Panc1 (cell line): ENCODE measurements at regions not wholly inside any gene's neighbourhood (a gene's known extent, or its start where the extent isn't known, plus 50 kb on each side); places are given as distances from the start of the nearest gene placed in this dataset.

Source experiments
- ATAC-seq: fragments of 200-7000 bp; cut with Tn5 transposase; 2 replicates; pipeline ENCODE4 v1.9.1; 2020; ENCODE audit warnings: mild to moderate bottlenecking, moderate library complexity
- BruUV-seq: library from RNA; stranded (reverse); fragments of 400-500 nt; replicated peaks from 2 replicates; lab custom pipeline; 2021; lab: Mats Ljungman, UMichigan
- CTCF ChIA-PET: fragments of 300-600 bp; sonication (Branson Sonifier 250); formaldehyde crosslinking; loops from one replicate; lab custom pipeline; 2022; ENCODE audit warnings: antibody characterized with exemption; lab: Charles Lee
- POLR2A ChIA-PET: fragments of 300-600 bp; sonication (Branson Sonifier 250); formaldehyde crosslinking; loops from one replicate; lab custom pipeline; 2022; ENCODE audit warnings: antibody characterized with exemption; lab: Charles Lee
- DNase-seq: peaks from one replicate; pipeline ENCODE4 v3.0.0-alpha.2; 2010; ENCODE audit warnings: low read depth, low spot score
- H3K27ac ChIP-seq: 2 replicates; pipeline ENCODE4 v1.5.1; 2011; ENCODE audit warnings: mild to moderate bottlenecking, low read length, inconsistent platforms
- H3K27me3 ChIP-seq: fragments of 200-500 bp; sonication (Bioruptor generic); 2 replicates; pipeline ENCODE4 v1.6.0; 2014; ENCODE audit warnings: low read length, inconsistent platforms; ENCODE audit not compliant: control insufficient read depth, insufficient read depth
- H3K36me3 ChIP-seq: fragments of 200-500 bp; sonication (Bioruptor generic); 2 replicates; pipeline ENCODE4 v1.5.1; 2014; ENCODE audit warnings: inconsistent platforms, mild to moderate bottlenecking, low read length, moderate library complexity; ENCODE audit not compliant: control insufficient read depth, insufficient read depth
- H3K4me1 ChIP-seq: 2 replicates; pipeline ENCODE4 v1.5.1; 2011; ENCODE audit warnings: inconsistent platforms, mild to moderate bottlenecking, low read length, moderate library complexity; ENCODE audit not compliant: control insufficient read depth, insufficient read depth
- H3K4me3 ChIP-seq, 2 experiments: 2 replicates each; pipeline ENCODE4 v1.5.1; 2011 to 2012; ENCODE audit warnings: low read depth in 2 of 2, low read length in 2 of 2, mild to moderate bottlenecking in 2 of 2, inconsistent platforms in 1 of 2, moderate library complexity in 1 of 2
- H3K9me3 ChIP-seq: fragments of 200-500 bp; sonication (Bioruptor generic); 2 replicates; pipeline ENCODE4 v1.5.1; 2014; ENCODE audit warnings: low read depth, mild to moderate bottlenecking, inconsistent platforms, low read length, moderate library complexity; ENCODE audit not compliant: control insufficient read depth, insufficient read depth
- POLR2AphosphoS5 ChIP-seq: IDR thresholded peaks from 2 replicates; pipeline ENCODE4 v1.6.1; 2012; ENCODE audit warnings: mild to moderate bottlenecking, low read depth, low read length, moderate library complexity
- SIN3A ChIP-seq: IDR thresholded peaks from 2 replicates; pipeline ENCODE4 v1.6.1; 2012; ENCODE audit warnings: low read depth, mild to moderate bottlenecking, low read length, moderate library complexity, borderline replicate concordance; ENCODE audit not compliant: insufficient read depth
- TCF7L2 ChIP-seq: IDR thresholded peaks from 2 replicates; pipeline ENCODE4 v1.6.1; 2011; ENCODE audit warnings: mild to moderate bottlenecking, low read depth, low read length, inconsistent platforms
- in situ Hi-C: cut with HindIII; loops from 2 replicates; pipeline ENCODE4 v1.10.0; 2016; ENCODE audit warnings: low sequenced_read_pairs, low pct_unique_long_range_greater_than_20kb
- intact Hi-C: fragments of 100-400 bp; cut with micrococcal nuclease; formaldehyde crosslinking; loops from one replicate; pipeline ENCODE4 v1.10.0; 2022; ENCODE audit not compliant: unreplicated experiment
- TF ChIP-seq, protein P1 (sequence below), 2 experiments: IDR thresholded peaks; 2 replicates each; pipeline ENCODE4 v1.6.1; 2011 to 2012; ENCODE audit warnings: low read depth in 2 of 2, control low read depth in 1 of 2, low read length in 1 of 2, mild to moderate bottlenecking in 1 of 2, moderate library complexity in 1 of 2; ENCODE audit not compliant: insufficient read depth in 1 of 2
- TF ChIP-seq, protein P2 (sequence below): fragments of 450-650 bp; IDR thresholded peaks from 2 replicates; pipeline ENCODE4 v1.5.1; 2017; ENCODE audit warnings: mild to moderate bottlenecking

DNA sequence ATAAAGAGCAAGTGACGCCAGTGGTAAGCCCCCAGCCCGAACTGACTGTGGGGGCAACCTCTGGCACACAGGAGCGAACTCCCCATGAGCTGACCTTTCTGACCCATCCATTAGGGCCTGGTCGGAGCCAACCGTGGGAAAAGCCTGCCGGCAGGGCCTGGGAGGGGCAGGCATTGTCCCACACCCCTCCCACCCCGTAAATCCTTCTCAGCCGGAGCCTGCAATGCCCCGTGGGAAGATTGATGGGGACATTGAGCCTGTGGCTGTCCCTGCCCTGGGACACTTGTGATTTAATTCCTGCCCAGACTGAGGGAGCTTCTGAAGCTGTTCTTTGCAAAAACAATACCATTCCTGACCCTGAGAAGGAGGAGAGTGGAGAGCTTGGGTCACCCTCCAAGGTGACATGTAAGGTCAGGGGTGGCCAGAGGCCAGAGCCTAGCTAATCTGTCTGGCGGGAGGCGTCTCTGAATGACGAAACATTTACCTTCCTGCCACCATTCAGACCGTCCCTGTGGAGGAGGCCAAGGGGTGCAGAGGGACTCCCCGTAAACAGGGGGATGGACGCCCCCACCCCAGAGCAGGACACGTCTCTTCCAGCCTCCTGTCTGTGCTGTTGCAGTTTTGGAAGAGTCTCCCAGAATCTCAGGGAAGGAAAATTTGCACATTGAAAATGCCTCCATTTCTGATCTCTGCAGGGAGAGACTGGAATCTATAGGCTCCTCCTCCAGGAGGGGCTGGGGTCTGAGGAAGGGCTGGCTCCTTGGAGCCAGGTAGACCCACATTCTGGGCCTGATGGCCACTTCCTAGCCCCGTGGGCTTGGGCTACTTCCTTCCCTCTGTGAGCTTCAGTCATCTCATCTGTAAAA, 51.2 kb upstream of the HS6ST1 start:
- H3K27ac ChIP-seq, result no peak overlapping the region
- no peaks in the 10 kb centered on the region for H3K4me1 ChIP-seq
- BruUV-seq, result no TSS peak
- no peak for ATAC-seq
- in situ Hi-C loops (no loop called here), intact Hi-C loops (no loop called here)
- ChIA-PET POLR2A (no interaction called here), CTCF (no interaction called here)
- TF ChIP-seq, protein P1, sequence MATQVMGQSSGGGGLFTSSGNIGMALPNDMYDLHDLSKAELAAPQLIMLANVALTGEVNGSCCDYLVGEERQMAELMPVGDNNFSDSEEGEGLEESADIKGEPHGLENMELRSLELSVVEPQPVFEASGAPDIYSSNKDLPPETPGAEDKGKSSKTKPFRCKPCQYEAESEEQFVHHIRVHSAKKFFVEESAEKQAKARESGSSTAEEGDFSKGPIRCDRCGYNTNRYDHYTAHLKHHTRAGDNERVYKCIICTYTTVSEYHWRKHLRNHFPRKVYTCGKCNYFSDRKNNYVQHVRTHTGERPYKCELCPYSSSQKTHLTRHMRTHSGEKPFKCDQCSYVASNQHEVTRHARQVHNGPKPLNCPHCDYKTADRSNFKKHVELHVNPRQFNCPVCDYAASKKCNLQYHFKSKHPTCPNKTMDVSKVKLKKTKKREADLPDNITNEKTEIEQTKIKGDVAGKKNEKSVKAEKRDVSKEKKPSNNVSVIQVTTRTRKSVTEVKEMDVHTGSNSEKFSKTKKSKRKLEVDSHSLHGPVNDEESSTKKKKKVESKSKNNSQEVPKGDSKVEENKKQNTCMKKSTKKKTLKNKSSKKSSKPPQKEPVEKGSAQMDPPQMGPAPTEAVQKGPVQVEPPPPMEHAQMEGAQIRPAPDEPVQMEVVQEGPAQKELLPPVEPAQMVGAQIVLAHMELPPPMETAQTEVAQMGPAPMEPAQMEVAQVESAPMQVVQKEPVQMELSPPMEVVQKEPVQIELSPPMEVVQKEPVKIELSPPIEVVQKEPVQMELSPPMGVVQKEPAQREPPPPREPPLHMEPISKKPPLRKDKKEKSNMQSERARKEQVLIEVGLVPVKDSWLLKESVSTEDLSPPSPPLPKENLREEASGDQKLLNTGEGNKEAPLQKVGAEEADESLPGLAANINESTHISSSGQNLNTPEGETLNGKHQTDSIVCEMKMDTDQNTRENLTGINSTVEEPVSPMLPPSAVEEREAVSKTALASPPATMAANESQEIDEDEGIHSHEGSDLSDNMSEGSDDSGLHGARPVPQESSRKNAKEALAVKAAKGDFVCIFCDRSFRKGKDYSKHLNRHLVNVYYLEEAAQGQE (IDR thresholded peaks at IDR 0.05; ENCODE audit: insufficient read depth in 1 of 2, low read depth in 2 of 2, low read length in 1 of 2), result no peak
- no peak for TF ChIP-seq POLR2AphosphoS5
- no peak for TF ChIP-seq TCF7L2
- H3K9me3 ChIP-seq, result no peaks in the 10 kb centered on the region
- no peak overlapping the region for H3K4me3 ChIP-seq
- no peak for DNase-seq
- no peaks in the 10 kb centered on the region for H3K27me3 ChIP-seq
- no peaks in the 10 kb centered on the region for H3K36me3 ChIP-seq

DNA sequence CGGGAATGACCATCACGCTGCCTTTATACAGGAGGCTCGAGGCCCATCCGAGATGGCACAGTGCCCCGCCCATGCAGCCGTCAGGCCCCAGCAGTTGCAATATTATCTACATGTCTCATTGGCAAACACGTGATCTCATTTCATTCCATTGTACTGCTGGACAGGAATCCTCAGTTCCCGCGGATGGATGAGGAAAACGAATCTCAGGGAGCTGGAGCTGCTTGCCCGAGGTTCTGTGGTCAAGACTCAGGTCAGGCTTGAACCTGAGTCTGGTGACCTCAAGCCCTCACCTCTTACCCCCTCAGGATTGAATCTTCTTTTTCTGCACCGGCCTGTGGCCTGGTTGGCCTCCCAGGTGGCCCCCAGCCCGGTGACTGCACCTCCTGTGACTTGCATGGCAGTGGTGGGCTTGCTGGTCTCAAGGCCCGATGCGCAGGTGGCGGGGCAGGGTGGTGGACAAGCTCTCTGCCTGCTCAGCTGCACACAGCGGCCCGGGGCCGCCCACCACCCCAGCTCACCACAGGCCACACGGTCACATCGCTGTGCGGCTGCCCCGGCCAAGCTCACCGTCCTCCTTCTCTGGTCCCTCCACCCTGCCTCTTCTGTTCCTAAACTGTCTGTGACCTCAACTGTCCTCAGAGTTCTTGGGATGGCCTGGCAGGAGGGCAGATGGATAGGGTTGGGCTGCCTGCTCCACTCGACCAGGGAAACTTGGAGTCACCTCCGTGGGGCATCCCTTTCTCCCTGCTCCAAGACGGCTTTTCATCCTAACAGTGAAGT, 52.0 kb upstream of the HS6ST1 start:
- Histone ChIP-seq H3K27ac (no peak overlapping the region), H3K27me3 (no peaks in the 10 kb centered on the region), H3K36me3 (no peaks in the 10 kb centered on the region), H3K4me3 (no peak overlapping the region), H3K9me3 (no peaks in the 10 kb centered on the region), H3K4me1 (no peaks in the 10 kb centered on the region)
- POLR2A ChIA-PET, result no interaction called here
- in situ Hi-C loops, result no loop called here
- CTCF ChIA-PET, result interaction anchor here (0.7 kb wide), 1 partner anchor 8 kb away, joined by 3 read pairs; no protein-coding TSS in a partner anchor
- ATAC-seq, result no peak
- BruUV-seq, result no TSS peak
- DNase-seq, result no peak
- intact Hi-C loops, result no loop called here
- no peak for TF ChIP-seq TCF7L2
- no peak for TF ChIP-seq POLR2AphosphoS5
- TF ChIP-seq, protein P1 (IDR thresholded peaks at IDR 0.05; ENCODE audit: insufficient read depth in 1 of 2, low read depth in 2 of 2, low read length in 1 of 2), result no peak
- TF ChIP-seq, protein P2, sequence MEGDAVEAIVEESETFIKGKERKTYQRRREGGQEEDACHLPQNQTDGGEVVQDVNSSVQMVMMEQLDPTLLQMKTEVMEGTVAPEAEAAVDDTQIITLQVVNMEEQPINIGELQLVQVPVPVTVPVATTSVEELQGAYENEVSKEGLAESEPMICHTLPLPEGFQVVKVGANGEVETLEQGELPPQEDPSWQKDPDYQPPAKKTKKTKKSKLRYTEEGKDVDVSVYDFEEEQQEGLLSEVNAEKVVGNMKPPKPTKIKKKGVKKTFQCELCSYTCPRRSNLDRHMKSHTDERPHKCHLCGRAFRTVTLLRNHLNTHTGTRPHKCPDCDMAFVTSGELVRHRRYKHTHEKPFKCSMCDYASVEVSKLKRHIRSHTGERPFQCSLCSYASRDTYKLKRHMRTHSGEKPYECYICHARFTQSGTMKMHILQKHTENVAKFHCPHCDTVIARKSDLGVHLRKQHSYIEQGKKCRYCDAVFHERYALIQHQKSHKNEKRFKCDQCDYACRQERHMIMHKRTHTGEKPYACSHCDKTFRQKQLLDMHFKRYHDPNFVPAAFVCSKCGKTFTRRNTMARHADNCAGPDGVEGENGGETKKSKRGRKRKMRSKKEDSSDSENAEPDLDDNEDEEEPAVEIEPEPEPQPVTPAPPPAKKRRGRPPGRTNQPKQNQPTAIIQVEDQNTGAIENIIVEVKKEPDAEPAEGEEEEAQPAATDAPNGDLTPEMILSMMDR, result no peak
- no peak for TF ChIP-seq SIN3A
